NCI-H1105 (cell line): ENCODE measurements at regions not wholly inside any gene's neighbourhood (a gene's known extent, or its start where the extent isn't known, plus 50 kb on each side); places are given as distances from the start of the nearest gene placed in this dataset.
"Not testable (repeated sequence)": the region's sequence is repeated elsewhere in the genome, so short reads cannot be mapped to it uniquely, and the experiment has no call there.

Experiments used
- DNase-seq: peaks from one replicate; lab custom pipeline; 2025; lab: John Stamatoyannopoulos, UW

- no peak for DNase-seq
These were observed 147.6 kb upstream of the HDAC4 start for GRCh38 chr2:239548451-239548871.

GRCh38 chr2:239547140-239547539, 146.3 kb upstream of the HDAC4 start:
- not testable (repeated sequence) for DNase-seq

- no peak for DNase-seq
These were observed 145.7 kb upstream of the HDAC4 start for GRCh38 chr2:239546541-239546940.

GRCh38 chr2:239545741-239546392, 145.0 kb upstream of the HDAC4 start:
- DNase-seq: no peak

GRCh38 chr2:239544918-239545465, 144.2 kb upstream of the HDAC4 start:
- DNase-seq: no peak

GRCh38 chr2:239544143-239544917, 143.5 kb upstream of the HDAC4 start:
- DNase-seq: no peak

GRCh38 chr2:239543702-239544101, 142.9 kb upstream of the HDAC4 start:
- DNase-seq: no peak

- DNase-seq: no peak
These were observed 139.4 kb upstream of the HDAC4 start for GRCh38 chr2:239540174-239540573.

GRCh38 chr2:239539776-239540100, 138.9 kb upstream of the HDAC4 start:
- DNase-seq: no peak

- no peak for DNase-seq
These were observed 138.4 kb upstream of the HDAC4 start for GRCh38 chr2:239539083-239539775.

- no peak for DNase-seq
These were observed 137.7 kb upstream of the HDAC4 start for GRCh38 chr2:239538357-239539052.

- DNase-seq: no peak
These were observed 137.0 kb upstream of the HDAC4 start for GRCh38 chr2:239537633-239538356.

- no peak for DNase-seq
These were observed 135.4 kb upstream of the HDAC4 start for GRCh38 chr2:239536186-239536585.

GRCh38 chr2:239535413-239536144, 134.8 kb upstream of the HDAC4 start:
- no peak for DNase-seq

GRCh38 chr2:239534581-239535412, 134.0 kb upstream of the HDAC4 start:
- DNase-seq: no peak

GRCh38 chr2:239533569-239534316, 132.9 kb upstream of the HDAC4 start:
- DNase-seq: no peak

- DNase-seq: no peak
These were observed 132.0 kb upstream of the HDAC4 start for GRCh38 chr2:239532859-239533258.

- no peak for DNase-seq
These were observed 131.4 kb upstream of the HDAC4 start for GRCh38 chr2:239532250-239532649.
